ENCODE measurements at regions not wholly inside any gene's neighbourhood (a gene's known extent, or its start where the extent isn't known, plus 50 kb on each side); places are given as distances from the start of the nearest gene placed in this dataset.

DNA sequence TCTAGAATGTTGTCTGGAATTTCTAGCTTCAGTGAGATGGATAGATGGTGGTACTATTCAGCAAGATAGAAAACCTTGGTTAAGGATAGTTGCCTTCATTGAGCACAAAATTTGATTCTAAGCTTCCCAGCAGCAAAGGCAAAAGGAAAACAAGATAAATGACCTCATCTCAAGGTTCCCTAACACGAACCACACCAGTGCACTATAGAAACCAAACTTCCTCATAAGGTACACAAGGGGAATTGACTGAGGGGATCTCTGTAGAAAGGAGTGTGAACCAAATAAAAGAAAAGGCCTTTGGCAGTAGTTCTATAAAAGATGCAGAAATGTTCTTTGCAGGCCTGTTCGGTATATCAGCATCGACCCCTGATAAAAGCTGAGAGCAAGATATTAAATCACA is 288.9 kb downstream of the SHQ1 start:
- DNase-seq = no peak

DNA sequence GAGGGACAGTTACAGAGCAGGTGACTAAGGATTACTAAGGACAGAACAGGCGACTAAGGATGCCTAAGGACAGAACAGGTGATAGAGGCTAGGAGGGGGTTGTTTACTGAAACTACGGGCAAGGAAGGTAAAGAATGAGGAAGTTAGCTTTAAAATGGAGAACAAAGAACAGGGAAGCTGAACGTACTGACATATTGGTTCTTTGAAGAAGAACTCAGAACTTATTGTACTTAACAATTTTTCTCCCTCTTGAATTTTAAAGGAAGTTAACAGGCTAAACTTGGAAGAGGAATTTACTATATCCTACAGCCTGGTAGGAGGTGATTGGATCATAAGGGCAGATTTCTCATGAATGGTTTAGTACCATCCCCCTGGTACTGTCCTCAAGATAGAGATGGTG is 290.2 kb downstream of the SHQ1 start:
- DNase-seq = no peak

DNA sequence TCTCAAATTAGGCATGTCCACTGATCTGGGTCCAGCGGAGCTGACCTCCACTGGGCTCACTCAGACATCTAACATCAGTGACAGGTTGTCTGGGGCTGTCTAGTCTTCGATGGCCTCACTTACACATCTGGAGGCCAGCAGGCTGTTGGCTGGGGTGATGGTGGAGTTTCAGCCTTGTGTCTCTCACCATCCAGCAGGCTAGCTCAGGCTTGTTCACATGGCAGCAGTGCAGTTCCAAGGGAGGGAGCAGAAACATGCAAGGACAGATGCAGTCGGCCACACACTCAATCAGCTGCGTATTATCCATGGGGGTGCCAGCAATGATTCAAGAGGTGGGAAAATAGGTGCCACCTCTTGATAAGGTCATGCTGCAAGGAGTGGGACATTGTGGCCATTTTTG is 292.5 kb downstream of the SHQ1 start:
- DNase-seq = no peak

DNA sequence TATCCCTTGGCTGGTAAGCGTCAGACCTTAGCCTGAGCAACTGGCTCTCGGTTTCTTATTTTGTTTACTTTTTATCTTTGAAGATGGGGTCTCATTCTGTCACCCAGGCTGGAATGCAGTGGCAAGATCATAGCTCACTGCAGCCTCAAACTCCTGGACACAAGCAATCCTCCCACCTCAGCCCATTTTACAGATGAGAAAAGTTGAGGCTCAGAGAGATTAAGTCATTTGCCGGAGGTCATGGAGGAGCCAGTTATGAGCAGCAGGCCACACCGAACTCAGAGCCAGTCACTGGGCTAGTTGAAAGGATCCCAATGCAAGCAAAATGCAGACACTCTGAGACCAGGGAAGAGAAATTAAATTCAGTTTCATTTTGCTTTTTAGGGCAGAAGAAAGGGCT is 293.6 kb downstream of the SHQ1 start:
- DNase-seq = no peak

DNA sequence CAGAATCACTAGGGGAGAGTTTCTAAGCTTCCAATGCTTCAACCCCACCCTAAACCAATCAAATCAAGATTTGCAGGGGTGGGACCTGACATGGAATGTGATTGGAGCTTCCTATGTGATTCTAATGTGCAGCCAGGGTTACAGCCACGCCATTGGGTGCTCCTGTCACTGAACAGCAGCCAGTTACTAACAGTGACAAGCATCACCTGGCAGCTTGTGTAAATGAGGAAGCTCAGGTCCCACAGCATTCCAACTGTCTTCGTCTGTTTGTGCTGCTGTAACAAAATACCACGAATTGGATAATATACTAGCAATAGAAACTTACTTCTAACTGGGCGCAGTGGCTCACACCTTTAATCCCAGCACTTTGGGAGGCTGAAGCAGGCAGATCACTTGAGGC is 294.9 kb downstream of the SHQ1 start:
- DNase-seq = no peak

DNA sequence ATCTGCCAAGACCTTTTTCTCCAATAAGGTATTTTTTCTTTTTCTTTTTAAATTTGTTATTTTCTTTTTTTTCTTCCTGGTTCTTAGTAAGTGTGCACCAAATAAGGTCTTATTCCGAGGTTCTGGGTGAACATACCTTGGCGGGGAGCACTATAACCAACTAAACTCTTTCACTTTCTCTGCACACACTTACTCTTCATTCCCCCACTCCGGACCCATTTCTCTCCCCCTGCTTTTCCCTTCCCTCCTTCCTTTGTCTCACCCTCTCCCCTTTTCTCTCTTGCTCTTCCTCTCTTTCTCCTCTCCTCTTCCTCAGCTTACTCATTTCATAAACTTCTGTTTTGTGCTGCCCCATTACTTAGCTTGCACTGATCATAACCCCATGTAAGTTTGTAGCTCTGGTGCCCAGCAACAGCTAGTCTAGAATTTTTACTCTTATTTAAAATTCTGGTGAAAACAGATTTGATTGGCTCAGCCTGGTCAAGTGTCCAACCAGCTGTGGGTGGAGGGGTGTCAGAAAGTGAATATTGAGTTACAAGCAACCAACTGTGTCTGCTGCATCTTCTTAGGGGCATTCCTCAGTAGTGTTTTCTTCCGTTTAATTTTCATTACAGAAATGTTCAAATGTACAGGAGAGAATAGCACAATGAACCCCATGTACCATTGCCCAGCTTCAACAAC is 297.5 kb downstream of the SHQ1 start:
- DNase-seq = no peak

DNA sequence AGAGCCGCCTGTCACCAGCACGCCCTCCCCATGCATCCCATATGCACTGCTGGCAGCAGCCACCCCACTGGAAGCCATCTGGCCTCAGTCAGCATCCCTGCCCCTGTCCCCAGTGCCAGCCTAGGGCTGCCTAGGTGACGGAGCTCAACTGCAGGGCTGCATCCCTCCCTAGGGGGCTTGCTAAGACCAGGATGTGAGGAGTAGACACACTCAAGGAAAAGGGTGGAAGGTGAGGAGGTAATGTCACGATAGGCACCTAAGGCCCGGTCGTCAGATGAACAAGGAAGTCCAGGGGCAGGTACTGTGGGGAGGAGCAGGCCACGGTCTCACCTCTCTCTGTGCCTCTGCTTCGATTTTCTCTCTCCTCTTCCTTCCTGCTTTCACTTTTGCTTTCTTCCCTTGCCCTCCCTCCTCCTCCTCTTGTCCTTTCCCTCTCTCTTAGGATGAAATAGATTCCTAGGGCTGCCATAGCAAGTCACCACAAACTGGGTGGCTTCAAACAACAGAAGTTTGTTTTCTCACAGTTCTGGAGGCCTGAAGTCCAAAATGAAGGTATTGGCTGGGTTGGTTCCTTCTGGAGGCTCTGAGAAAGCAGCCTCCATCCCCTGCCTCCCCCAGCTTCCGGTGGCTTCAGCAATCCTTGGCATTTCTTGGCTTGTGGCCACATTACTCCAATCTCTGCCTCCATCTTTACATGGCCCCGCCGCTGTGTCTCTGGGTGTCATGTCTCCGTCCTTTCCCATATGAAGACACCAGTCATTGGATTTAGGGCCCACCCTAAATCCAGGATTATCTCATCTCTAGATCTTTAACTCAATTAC is 298.3 kb downstream of the SHQ1 start:
- DNase-seq = no peak

DNA sequence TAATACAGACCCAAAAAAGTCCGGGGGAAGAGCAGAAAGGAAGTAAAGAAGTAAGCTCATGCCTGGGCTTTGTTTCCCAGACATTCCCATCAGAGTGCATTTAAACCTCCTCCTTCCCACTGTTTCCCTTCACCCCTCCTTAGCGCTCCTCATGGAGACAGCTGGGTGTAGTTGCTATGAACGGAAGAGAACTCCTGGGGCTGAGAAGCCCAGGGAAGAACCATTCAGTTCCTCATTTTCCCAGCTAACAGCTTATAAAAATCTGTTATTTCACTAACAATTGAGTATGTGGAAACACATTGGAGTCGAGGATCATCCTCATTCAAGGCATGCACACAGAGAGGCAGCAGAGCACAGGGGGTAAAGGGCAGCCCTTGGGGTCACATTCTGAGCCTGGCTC is 299.3 kb downstream of the SHQ1 start:
- DNase-seq = no peak

DNA sequence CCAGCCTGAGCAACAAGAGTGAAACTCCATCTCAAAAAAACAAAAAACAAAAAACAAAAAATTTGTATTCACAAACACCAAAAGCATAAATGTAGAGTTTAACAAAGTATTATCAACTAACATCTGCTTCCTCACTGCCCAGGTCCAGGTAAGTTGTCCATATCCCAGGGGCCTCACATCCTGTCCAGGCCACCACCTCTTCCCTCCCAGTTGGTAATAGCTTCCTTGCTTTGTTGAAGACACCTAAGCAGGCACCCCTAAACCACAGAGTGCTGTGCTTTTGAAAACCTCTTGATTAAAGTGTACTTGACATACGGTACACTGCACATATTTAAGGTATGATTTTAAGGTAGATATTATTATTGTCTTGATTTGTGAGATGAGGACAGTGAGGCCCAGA is 299.8 kb downstream of the SHQ1 start:
- DNase-seq = no peak

DNA sequence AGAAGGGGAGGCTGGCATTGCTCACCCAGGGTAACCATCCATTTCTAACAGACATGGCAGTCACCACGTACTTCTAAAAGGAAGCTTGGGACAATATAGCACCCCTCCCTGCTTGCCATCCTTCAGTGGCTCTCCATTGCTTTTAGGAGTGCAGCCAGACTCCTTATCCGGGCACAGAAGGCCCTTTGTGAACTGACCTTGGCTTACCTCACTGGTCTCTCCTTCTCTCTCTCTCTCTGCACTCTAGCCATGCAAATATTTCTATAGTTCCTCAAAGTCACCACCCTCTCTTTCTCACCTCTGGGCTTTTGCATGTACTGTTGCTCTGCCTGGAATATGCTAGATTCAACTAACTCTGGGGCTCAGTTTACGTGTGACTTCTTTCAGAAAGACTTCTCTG is 301.1 kb downstream of the SHQ1 start:
- no peak for DNase-seq

DNA sequence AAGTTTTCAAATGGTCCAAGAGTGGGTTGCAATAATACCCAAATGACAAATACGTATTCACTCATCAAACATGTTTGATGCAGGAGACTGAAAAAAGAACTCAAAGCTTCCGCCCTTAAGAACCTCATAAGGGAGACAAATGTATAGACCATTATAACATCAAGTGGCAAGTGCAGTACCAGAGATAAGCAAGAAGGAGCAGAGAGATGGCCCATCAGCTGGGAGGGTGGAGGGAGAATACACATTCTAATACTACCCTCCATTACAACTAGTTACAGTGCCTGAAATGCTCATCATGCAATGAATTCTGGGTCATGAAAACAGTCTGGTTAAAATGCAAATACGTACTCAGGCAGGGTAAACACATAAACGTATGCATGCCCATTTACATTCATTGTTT is 304.0 kb downstream of the SHQ1 start:
- DNase-seq = no peak

DNA sequence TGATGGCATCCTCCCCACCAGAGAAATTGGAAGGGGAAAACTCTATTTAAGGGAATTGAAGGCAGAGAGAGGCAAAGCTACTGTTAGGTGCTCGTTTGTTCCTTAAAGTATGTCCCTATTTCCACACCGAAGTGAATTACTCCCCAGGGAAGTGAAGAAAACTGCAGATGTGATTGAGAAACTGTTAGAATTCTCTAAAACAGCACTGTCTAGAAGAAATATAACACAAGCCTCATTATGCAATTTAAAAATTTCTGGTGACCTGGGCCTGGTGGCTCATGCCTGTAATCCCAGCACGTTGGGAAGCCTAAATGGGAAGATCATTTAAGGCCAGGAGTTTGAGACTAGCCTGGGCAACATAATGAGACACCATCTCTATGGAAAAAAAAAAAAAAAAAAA is 305.0 kb downstream of the SHQ1 start:
- DNase-seq = no peak

DNA sequence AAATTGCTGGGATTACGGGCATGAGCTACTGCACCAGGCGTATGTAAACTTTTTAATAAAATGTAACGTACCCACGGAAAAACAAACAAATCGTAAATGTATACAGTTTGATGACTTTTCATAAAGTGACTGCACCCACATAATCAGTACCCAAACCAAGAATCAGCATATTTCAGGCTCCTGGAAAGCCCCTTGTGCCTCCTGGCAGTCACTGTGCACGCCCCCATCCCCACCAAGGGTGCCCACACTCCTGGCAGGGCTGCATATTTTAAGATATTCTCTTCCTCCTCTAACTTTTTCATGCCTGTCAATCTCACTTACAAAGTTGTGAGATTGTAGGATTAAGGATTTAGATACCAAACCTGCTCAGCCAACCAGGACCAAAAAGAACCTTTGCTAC is 305.5 kb downstream of the SHQ1 start:
- DNase-seq = no peak

DNA sequence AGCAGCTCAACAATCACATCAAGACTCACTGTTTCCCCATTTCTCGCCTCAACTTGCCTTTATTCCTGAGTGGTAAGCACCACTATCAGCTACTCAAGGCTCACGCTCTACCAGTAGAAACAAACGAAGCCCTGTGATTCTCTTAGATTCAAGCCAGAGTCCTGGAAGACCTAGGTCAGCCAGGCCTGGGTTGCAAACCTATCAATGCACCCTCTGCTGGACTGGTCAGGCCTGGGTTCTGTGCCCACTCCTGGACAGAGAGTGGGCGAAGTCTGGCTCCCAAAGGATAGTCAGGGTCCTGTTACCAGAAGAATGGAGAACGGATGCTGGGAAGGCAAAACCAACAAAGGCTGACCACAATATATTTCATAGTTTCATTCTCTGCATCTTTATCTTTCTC is 308.4 kb downstream of the SHQ1 start:
- DNase-seq = no peak

DNA sequence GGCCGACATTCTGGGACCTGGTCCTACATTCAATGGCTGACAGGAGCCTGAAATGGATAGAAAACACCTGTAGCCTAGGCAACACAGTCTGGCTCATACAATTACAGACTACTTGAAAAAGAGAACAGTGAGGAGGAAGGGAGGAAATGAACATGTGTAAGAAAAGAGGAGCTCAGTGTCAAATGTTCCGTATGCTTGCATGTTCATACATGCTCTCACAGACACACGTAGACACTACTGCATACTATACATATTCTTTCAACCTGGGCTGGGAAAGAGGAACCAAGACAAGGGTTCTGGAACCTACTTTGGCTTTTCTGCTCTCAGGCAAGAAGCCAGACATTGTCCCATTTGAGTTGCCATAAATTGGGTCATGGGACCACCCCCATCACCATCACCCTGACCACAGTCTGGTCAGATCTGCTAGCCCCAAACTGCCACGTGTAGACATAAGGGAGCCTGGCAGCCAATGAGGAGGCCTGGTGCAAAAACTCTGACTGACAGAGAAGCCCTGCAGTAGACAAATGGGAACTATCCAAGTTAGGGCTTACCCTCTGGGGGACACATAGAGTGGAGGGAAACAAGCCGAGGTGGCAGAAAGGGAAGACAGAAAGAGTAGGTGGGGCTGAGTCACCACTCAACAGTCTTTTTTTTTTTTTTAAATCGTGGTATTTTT is 310.0 kb downstream of the SHQ1 start:
- DNase-seq = no peak

DNA sequence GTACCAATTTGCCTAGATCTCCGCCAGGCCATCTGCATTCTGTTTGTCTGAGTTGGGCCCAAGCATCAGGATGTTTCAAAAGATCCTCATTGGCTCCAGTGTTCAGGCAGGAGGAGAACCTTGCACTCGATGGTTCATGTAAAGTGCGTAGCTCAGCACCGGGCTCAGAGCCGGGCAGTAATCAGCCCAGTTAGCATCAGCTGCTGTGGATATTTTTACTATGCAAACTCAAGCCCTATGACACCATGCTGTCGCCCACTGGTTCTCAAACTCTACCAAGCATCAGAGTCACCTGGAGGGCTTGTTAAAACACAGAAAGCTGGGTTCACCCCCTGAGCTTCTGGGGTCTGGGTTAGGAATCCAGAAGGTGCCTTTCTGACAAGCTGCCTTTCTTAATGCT is 310.8 kb downstream of the SHQ1 start:
- DNase-seq = no peak

DNA sequence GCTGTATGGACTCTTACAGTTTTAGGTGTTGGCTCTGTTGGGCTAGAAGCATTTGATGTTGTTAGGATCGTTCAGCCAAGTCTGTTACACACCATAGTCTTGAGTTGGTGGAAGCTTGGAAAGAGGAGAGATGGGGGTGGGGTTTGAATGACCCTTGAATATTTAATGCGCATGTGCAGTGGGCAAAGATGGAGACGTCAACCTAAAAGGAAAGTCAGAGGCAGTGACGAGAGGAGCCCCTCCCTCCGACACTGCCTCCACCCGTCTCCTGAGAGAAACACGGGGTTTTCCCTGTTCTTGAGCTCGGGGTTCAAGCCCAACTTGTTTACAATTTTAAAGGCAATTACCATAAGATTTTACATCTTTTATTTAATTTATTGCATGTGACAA is 311.4 kb downstream of the SHQ1 start:
- no peak for DNase-seq

DNA sequence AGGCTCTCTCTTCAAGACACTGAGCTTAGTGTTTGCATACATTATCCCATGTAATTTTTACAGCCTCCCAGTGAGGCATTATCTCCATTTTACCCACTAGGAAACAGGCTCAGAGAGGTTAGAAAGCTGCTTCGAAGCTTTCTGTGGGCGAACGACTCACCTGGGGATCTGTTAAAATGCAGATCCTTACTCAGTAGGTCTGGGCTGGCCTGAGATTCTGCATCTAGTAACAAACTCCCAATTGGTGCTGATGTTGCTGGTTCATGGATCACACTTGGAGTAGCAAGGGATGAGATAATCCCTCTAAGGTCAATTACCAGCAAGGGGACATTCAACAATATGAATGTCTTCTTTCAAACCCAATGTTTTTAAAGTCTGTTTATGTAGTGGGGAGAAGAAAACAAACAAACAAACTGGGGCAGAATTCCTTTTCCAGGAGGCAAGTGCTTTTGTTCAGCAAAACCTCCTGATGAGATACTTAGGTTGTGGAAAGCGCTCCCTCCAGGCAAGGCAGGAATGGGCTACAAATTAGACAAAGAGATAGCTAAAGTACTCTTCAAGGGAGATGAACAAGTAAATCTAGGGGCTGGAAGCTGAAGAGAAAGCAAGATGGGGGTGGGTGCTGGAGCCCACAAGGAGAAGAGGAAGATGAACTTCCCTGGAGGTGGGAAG is 311.9 kb downstream of the SHQ1 start:
- no peak for DNase-seq

DNA sequence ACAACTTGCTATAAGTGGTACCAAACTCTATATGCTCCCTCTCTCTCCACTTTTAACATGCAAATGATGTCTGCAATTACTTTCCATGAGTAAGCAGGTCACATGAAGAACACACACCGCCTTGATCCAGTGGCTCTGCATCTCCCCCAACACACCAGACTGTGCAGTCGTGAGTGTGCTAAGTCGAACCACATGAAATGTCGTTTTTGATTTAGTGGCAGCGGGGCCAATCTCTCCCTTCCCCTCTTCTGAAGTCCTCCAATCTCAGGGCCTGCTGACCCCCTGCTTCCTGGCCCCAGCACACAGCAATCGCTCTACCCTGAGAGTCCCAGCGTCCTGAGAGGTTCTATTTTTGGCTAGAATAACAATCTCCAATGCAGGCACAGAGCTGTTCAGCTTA is 312.5 kb downstream of the SHQ1 start:
- no peak for DNase-seq

DNA sequence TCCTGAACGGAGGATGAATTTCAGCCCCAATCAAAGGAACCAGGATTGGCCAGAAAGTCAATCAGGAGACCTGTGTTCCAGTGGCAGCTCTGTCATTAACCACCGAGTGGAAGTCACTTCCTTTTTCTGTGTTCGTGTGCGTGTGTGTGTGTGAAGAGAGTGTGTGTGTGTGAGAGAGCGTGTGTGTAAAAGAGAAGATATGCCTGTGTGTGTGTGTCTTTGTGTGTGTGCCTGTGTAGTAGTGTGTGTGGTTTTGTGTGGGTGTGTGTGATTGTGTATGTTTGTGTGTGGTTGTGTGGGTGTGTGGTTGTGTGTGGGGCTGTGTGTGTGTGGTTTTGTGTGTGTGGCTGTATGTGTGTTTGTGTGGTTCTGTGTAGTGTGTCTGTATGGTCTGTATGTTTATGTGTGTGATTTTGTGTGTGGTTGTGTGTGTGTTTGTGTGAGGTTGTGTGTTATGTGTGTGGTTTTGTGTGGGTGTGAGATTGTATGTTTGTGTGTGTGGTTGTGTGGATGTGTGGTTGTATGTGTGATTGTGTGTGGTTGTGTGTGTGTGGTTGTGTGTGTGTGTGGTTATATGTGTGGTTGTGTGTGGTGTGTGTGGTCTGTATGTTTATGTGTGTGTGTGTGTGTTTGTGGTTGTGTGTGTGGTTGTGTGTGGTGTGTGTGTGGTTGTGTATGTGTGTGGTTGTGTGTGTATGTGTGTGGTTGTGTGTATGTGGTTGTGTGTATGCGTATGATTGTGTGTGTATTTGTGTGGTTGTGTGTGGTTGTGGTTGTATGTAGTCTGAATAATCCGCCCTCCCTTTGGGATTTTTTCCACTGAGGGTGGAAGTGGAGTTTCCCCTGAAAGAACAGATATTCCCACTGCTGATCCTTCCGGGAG is 314.4 kb downstream of the SHQ1 start:
- no peak for DNase-seq

DNA sequence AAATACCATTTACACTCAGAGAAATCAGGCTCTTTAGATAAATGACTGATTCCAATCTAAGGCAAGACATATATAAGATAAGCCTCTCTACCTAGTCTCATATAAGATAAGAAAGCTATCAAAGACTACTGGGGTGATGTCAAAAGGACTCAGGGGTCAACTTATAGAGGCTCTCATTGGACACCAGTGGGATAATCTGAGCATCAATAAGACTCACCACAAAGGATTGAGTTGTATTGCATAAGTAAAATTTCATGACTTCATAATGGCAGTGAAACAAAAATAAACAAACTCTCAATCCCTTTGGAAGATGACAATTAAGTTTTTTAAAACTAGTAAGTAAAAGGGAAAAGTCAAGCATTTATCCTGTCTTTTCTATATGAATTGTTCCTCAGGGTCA is 317.8 kb downstream of the SHQ1 start:
- DNase-seq = no peak

DNA sequence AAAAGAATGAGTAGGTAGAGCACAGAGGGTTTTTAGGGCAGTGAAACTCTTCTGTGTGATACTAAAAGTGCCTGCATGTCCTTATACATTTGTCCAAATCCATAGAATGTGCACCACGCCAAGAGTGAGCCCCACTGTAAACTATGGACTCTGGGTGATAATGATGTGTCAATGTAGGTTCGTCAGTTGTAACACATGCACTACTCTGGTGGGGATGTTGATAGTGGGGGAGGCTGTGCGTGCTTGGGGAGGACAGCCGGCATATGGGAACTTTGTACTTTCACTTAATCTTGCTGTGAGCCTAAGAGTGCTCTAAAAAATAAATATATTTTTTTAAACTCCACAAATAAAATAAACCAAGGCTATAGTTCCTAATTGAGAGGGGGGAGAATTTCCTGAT is 319.2 kb downstream of the SHQ1 start:
- DNase-seq = no peak
